GM12892 (cell line): ENCODE measurements at regions not wholly inside any gene's neighbourhood (a gene's known extent, or its start where the extent isn't known, plus 50 kb on each side); places are given as distances from the start of the nearest gene placed in this dataset.

Experiments
- POLR2A ChIP-seq: IDR thresholded peaks from 2 replicates; pipeline ENCODE4 v1.6.1; 2011; ENCODE audit warnings: low read depth, low read length, control low read depth
- POLR2AphosphoS5 ChIP-seq: IDR thresholded peaks from 2 replicates; pipeline ENCODE4 v1.6.1; 2011; ENCODE audit warnings: low read depth, low read length, control low read depth
- TAF1 ChIP-seq: IDR thresholded peaks from 2 replicates; pipeline ENCODE4 v1.6.1; 2011; ENCODE audit warnings: low read depth, mild to moderate bottlenecking, control low read depth, low read length, borderline replicate concordance

DNA sequence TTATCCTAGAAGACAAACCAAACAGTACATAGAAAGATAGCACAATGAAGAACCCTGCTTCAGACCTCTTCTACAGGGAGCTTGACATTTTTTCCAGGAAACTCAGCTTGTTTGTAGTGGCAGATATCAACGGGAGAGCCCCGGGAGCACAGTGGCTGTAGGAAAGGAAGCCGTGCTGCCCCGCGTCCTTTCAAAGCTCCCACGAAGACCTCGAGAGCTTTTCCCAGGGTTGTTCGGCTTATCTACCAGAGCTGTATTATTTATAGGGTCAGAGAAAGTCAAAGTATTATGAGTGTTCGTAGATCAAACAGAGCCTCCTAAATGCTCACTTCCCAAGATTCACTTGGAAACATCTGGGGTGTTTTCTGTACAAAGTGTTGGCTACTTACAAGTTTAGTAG lies 167.1 kb upstream of the COPS8 start:
- TF ChIP-seq POLR2A (no peak), TAF1 (no peak), POLR2AphosphoS5 (no peak)
